ENCODE measurements at regions not wholly inside any gene's neighbourhood (a gene's known extent, or its start where the extent isn't known, plus 50 kb on each side); places are given as distances from the start of the nearest gene placed in this dataset.
"Not testable (repeated sequence)": the region's sequence is repeated elsewhere in the genome, so short reads cannot be mapped to it uniquely, and the experiment has no call there.

DNA sequence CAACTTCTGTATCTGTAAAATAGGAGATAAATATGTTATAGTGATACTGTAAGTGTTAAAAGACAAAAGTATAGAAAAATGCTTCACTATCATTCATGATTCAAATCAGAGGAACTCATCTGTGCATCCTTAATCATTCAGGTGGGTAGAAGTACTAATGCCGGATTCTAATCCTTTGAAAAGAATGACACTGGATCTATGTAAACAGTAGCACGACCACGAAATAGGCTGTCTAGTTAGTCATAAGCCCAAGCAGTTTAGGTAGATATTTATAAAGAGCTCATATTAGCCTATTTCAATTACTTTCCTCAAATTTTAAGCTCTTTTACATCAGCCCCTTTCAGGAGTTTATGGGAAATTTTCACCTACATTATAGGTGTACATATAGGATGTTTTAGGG lies 437.9 kb downstream of the SOX2 start:
- FAIRE-seq, result no peak
- TF ChIP-seq TAF1 (IDR thresholded peaks at IDR 0.05; ENCODE audit: borderline replicate concordance, low read depth, low read length) (no peak), POLR2A (IDR thresholded peaks at IDR 0.05; ENCODE audit: low read depth, low read length) (no peak), POLR2AphosphoS5 (IDR thresholded peaks at IDR 0.05; ENCODE audit: low read depth, low read length) (no peak)
- no peak for DNase-seq (ENCODE audit: insufficient read length)

DNA sequence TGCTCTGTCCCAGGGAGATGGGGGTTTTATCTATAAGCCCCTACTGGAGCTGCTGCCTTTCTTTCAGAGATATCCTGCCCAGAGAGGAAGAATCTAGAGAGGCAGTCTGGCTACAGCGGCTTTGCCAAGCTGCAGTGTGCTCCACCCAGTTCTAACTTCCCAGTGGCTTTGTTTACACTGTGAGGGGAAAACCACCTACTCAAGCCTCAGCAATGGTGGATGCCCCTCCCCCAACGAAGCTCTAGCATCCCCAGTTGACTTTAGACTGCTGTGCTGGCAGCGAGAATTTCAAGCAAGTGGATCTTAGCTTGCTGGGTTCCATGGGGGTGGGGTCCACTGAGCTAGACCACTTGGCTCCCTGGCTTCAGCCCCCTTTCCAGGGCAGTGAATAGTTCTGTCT lies 444.6 kb downstream of the SOX2 start:
- FAIRE-seq; DNase-seq (ENCODE audit: insufficient read length): not testable (repeated sequence)

DNA sequence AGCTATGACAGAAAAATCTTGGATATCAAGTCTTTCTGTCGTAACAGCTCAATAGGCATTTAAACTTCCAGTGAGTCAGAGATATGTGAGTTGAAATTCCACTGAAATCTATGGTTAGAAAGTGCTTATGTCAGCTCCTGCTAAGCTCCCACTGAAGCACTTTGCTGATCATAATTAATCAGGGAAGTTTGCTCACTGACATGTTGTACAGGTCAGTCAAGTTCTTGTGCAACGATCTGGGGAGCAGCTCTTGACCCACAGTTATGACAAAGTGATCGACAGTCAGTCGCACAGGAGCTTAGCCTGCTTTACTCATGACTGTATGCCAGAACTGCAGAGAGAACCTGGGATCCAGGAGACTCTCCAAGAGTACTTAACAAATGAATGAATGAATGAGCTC lies 453.5 kb downstream of the SOX2 start:
- FAIRE-seq (no peak), DNase-seq (ENCODE audit: insufficient read length) (no peak)
- TF ChIP-seq POLR2AphosphoS5 (IDR thresholded peaks at IDR 0.05; ENCODE audit: low read depth, low read length) (no peak), TAF1 (IDR thresholded peaks at IDR 0.05; ENCODE audit: borderline replicate concordance, low read depth, low read length) (no peak), POLR2A (IDR thresholded peaks at IDR 0.05; ENCODE audit: low read depth, low read length) (no peak)

DNA sequence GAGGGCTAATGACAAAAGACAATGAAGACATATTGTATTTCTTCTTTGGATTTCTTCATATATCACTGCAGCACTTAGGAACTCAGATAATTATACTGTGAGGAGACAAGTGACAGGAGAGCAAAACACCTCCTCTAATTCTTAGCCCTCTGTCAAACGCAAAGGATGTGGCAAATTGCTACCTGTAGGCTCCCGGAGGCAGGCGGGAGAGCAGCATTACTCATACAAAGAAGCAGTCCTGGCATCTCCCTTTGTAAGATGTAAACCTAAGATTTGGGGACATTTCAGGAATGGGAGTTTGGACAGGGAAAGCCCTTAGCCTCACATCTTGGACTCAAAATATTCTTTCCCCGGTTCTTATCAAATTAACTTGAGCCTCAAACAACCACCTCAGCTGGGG lies 460.8 kb downstream of the SOX2 start:
- FAIRE-seq (no peak), DNase-seq (ENCODE audit: insufficient read length) (no peak)

DNA sequence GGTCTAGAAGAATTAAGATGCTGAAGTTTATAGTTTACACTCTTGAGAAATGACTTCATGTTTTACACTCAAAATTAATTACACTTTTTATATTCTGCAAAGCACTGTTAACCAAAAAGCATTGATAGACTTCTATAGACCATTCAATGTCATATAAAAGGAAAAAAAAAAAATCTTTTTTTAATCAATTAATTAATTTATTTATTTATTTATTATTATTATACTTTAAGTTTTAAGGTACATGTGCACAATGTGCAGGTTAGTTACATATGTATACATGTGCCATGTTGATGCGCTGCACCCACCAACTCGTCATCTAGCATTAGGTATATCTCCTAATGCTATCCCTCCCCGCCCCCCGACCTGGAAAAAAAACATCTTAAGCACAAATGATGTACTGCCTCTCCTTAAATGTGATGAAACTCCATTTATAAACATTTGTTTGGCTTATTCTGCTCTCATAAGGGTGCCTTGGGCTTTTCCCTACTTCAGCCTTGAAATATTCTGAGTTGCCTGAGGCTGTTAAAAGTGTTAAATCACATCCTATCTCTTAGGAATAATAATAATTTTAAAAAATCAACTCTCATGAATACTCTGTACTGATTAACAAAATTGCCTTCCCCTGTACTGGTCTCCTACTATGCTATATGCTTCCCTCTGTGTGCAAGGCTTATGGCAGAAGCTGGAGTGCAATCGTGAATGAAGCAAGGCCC lies 466.9 kb downstream of the SOX2 start:
- TF ChIP-seq POLR2A (IDR thresholded peaks at IDR 0.05; ENCODE audit: low read depth, low read length), result no peak
- TF ChIP-seq TAF1 (IDR thresholded peaks at IDR 0.05; ENCODE audit: borderline replicate concordance, low read depth, low read length), result no peak
- no peak for TF ChIP-seq POLR2AphosphoS5 (IDR thresholded peaks at IDR 0.05; ENCODE audit: low read depth, low read length)
- no peak for FAIRE-seq
- DNase-seq (ENCODE audit: insufficient read length), result no peak

More for the DNA sequence above, 460.8 kb downstream of the SOX2 start:
- no peak for TF ChIP-seq POLR2A (IDR thresholded peaks at IDR 0.05; ENCODE audit: low read depth, low read length)
- TF ChIP-seq POLR2AphosphoS5 (IDR thresholded peaks at IDR 0.05; ENCODE audit: low read depth, low read length), result no peak
- TF ChIP-seq TAF1 (IDR thresholded peaks at IDR 0.05; ENCODE audit: borderline replicate concordance, low read depth, low read length), result no peak

DNA sequence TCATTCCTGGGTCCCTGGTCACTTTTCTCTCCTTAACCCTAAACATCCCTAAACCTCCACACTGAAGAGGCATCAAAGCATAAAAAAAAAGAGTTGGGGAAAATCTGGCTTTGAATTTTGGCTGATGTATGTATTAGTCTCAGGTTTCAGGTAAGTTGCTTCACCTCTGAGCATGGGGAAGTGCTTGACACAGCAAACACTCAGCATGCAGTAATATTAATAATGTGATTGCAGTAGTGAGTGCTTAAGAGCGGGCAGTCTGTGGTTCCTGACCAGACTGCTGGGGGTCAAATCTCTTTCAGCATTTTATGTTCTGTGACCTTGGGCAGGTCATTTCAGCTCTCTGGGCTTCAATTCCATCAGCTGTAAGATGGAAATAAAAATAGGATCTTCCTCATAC lies 467.9 kb downstream of the SOX2 start:
- DNase-seq (ENCODE audit: insufficient read length) (no peak), FAIRE-seq (no peak)
- TF ChIP-seq TAF1 (IDR thresholded peaks at IDR 0.05; ENCODE audit: borderline replicate concordance, low read depth, low read length), result no peak
- no peak for TF ChIP-seq POLR2A (IDR thresholded peaks at IDR 0.05; ENCODE audit: low read depth, low read length)
- TF ChIP-seq POLR2AphosphoS5 (IDR thresholded peaks at IDR 0.05; ENCODE audit: low read depth, low read length), result no peak

DNA sequence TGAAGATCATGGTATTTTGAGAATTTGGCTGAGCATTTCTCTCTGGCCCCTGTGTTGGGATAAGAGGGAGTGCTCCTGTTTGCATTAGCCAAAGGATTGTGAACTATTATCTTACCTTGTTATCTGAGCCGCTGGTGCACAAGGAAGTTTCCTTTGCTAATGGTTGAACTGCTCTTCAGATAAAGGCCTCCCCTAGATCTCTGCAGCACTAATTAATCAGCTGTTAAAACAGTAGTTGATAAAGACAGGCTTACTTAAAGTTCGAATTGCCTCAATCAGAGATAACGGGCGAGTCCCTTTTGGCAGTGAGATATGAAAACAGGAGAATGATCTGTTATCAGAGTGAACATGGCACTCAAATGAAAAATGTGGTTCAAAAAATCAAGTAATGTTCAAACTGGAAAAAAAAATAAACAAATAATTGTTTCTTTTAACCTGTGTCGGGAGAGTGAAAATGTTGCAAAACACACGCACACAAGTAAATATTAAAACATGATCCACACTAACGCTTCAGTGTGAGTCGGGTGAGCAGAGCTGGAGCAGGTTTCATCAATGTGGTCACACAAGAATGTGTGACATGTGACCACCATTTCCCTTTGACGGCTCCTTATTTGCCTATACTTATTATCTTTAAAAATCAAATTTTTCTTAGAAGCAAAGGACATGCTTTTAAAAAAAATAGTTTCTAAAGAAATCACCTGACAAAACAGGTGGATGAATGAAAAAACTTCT lies 469.1 kb downstream of the SOX2 start:
- DNase-seq (ENCODE audit: insufficient read length) (no peak), FAIRE-seq (no peak)
- TF ChIP-seq POLR2A (IDR thresholded peaks at IDR 0.05; ENCODE audit: low read depth, low read length) (no peak), POLR2AphosphoS5 (IDR thresholded peaks at IDR 0.05; ENCODE audit: low read depth, low read length) (no peak), TAF1 (IDR thresholded peaks at IDR 0.05; ENCODE audit: borderline replicate concordance, low read depth, low read length) (no peak)

DNA sequence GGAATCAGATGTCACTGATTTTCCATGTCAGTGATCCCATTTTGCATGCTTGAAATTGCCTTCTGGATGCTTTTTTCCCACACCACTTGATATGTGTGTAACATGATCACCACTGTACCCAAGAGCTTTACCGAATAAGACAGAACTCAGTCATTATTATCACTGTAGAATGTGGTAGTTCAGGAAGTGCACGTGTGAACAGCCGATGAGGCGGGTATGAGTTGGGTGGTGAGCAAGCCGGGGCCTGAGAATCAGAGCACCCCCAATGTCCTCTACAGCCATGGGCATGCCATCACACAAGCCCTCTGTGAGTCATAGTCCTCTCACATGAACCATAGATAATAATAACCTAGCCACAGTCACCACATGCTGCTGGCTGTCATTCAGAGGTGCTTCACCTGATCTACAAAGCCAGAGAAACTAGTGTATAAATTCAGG lies 470.8 kb downstream of the SOX2 start:
- no peak for TF ChIP-seq POLR2A (IDR thresholded peaks at IDR 0.05; ENCODE audit: low read depth, low read length)
- no peak for TF ChIP-seq TAF1 (IDR thresholded peaks at IDR 0.05; ENCODE audit: borderline replicate concordance, low read depth, low read length)
- no peak for TF ChIP-seq POLR2AphosphoS5 (IDR thresholded peaks at IDR 0.05; ENCODE audit: low read depth, low read length)
- no peak for DNase-seq (ENCODE audit: insufficient read length)
- FAIRE-seq, result no peak

DNA sequence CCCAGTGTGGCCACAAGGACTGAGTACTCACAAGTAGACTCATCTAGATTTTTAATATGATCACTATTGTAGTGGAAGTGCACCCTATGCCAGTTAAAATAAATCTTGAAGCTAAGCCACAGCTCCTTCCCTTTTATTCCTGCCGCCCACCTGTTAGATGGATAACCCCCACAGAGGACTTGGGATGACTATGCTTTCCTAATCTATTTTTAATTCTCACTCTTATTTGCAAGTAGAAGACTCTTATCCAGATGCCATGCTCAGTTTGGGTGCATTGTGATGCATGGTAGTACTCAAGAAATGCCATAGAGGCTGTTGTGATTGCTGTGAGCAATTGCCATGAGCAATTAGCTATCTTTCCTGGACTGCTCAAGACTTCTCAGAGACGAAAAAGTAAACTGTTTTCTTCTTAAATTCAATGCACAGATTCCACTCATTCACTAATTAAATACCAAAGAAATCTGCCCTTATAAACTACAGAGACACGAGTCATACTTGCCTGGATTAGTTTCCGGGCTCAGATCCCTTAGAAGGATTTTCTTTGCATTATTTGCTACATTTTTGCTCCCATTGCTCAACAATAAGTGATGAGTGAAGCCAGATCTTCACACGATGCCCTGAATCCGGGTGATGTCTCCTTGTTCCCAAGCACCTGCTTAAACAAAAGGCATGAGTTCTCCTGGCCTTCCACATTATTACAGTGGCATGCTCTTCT lies 472.1 kb downstream of the SOX2 start:
- TF ChIP-seq TAF1 (IDR thresholded peaks at IDR 0.05; ENCODE audit: borderline replicate concordance, low read depth, low read length) (no peak), POLR2A (IDR thresholded peaks at IDR 0.05; ENCODE audit: low read depth, low read length) (no peak), POLR2AphosphoS5 (IDR thresholded peaks at IDR 0.05; ENCODE audit: low read depth, low read length) (no peak)
- FAIRE-seq, result no peak
- no peak for DNase-seq (ENCODE audit: insufficient read length)

DNA sequence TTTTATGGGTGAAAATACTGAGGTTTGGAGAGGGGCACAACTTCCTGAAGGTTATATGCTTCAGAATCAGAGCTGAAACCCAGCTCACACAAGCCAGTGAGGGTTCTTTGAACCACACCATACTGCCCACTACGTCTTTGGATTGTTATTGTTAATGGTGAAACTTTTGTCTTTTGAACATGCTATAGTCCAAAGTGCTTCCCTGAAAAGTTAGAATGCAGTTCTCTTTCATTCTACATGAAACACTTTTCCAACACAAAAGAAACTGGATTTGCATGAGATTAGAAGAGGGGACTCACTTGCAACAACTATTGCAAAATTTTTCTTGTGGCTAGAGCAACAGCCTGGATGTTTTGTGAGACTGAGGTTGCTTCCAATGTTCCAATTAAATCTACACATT lies 473.6 kb downstream of the SOX2 start:
- DNase-seq (ENCODE audit: insufficient read length) (no peak), FAIRE-seq (no peak)
- TF ChIP-seq TAF1 (IDR thresholded peaks at IDR 0.05; ENCODE audit: borderline replicate concordance, low read depth, low read length) (no peak), POLR2AphosphoS5 (IDR thresholded peaks at IDR 0.05; ENCODE audit: low read depth, low read length) (no peak), POLR2A (IDR thresholded peaks at IDR 0.05; ENCODE audit: low read depth, low read length) (no peak)

DNA sequence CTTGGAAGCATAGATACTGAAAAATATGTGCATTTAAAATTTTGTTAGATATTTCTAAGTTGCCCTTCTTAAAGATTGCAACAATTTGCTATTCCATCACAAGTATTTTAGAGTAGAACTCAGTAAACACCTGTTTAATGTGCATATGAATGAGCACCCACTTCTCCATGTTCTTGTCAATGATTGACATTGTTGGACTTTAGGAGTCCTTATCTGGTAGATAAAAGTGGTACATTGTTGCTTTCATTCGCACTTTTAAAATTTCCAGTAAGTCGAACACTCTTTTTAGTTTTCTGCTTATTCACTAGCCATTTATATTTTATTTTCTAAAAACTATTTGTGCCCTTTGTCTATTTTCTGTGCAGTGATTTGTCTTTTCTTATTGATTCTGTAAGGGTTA lies 478.3 kb downstream of the SOX2 start:
- no peak for DNase-seq (ENCODE audit: insufficient read length)
- no peak for FAIRE-seq
- TF ChIP-seq TAF1 (IDR thresholded peaks at IDR 0.05; ENCODE audit: borderline replicate concordance, low read depth, low read length), result no peak
- TF ChIP-seq POLR2AphosphoS5 (IDR thresholded peaks at IDR 0.05; ENCODE audit: low read depth, low read length), result no peak
- TF ChIP-seq POLR2A (IDR thresholded peaks at IDR 0.05; ENCODE audit: low read depth, low read length), result no peak

DNA sequence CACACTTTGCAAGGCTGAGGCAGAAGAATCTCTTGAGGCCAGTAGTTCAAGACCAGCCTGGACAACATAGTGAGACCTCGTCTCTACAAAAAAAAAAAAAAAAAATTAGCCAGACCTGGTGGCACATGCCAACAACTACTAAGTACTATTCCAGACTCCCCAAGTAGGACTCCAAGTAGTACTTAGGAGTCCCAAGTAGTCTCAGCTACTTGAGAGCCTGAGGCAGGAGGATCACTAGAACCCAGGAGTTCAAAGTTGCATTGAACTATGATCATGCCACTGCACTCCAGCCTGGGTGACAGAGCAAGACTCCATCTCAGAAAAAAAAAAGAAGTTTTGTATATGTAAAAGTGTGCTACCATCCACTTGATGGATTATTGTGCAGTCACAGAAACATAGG lies 486.6 kb downstream of the SOX2 start:
- DNase-seq (ENCODE audit: insufficient read length), result no peak
- FAIRE-seq, result no peak
- no peak for TF ChIP-seq POLR2A (IDR thresholded peaks at IDR 0.05; ENCODE audit: low read depth, low read length)

All from GM12892 (cell line).